GM12873 (cell line): ENCODE measurements at regions not wholly inside any gene's neighbourhood (a gene's known extent, or its start where the extent isn't known, plus 50 kb on each side); places are given as distances from the start of the nearest gene placed in this dataset.

Experiments used
- TF ChIP-seq, protein P1 (sequence below): IDR thresholded peaks from 2 replicates; pipeline ENCODE4 v1.5.1; 2012; ENCODE audit warnings: low read depth, mild to moderate bottlenecking, moderate library complexity, low read length, control low read depth; ENCODE audit not compliant: insufficient read depth; ENCODE audit errors: missing control alignments

DNA sequence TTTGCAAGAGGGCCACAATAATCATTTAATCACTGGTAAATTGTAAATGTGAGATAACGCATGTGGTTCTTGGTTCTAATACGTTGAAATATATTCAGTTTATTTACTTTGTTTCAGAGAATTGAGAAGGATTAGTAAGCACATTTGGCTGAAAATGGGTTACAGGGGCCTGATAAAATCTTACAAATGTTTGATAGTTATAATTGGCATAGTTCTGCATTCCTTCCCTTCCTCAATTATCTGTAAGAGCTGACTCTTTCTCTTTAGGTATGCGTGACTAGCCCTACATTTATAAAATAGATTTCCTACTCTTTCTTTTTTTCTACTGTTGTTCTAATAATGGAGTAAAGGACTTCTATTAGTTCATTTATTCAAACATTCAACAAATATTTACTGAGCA lies 685.2 kb downstream of the NUP35 start:
- TF ChIP-seq, protein P1, sequence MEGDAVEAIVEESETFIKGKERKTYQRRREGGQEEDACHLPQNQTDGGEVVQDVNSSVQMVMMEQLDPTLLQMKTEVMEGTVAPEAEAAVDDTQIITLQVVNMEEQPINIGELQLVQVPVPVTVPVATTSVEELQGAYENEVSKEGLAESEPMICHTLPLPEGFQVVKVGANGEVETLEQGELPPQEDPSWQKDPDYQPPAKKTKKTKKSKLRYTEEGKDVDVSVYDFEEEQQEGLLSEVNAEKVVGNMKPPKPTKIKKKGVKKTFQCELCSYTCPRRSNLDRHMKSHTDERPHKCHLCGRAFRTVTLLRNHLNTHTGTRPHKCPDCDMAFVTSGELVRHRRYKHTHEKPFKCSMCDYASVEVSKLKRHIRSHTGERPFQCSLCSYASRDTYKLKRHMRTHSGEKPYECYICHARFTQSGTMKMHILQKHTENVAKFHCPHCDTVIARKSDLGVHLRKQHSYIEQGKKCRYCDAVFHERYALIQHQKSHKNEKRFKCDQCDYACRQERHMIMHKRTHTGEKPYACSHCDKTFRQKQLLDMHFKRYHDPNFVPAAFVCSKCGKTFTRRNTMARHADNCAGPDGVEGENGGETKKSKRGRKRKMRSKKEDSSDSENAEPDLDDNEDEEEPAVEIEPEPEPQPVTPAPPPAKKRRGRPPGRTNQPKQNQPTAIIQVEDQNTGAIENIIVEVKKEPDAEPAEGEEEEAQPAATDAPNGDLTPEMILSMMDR: no peak

DNA sequence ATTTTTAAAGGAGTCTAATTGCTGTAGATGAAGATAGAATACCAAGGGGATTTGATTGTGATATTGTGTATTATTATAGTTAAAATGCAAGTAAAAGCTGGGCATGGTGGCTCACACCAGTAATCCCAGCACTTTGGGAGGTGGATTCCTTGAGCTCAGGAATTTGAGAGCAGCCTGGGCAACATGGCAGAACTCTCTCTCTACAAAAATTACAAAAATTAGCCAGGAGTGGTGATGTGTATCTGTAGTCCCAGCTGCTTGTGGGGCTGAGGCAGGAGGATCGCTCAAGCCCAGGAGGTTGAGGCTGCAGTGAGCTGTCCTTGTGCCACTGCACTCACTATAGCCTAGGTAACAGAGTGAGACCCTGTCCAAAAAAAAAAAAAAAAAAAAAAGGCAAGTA lies 687.0 kb downstream of the NUP35 start:
- TF ChIP-seq, protein P1: no peak

DNA sequence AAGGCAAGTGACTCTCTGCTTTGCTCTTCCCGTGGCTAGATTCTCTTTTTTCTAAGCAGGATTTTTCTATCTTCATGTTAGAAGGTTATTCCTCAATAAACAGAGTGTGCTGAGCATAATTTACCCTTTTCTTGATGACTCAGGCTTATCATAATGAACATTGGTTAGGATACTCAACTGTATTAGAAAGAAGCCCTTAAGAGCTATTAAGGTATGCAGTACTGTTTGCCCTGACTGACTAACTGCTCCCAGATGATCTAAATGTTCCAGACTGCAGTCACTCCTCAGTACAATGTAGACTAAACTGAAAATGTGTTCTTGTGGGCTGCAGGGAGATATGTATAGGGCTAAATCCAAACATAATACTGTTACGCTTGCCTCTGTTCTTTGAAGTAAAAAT lies 687.8 kb downstream of the NUP35 start:
- TF ChIP-seq, protein P1: no peak

DNA sequence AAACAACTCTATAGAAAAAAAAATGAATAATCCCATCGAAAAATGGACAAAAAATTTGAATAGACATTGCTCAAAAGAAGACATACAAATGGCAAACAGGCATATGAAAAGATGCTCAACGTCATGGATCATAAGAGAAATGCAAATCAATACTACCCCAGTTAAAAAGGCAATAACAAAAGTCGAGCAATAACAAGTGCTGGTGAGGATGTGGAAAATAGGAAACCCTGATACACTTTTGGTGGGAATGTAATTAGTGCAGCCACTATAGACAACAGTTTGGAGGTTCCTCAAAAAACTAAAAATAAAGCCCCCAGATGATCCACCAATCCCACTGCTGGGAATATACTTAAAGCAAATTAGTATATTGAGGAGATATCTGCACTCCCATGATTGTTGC lies 701.5 kb downstream of the NUP35 start:
- TF ChIP-seq, protein P1: no peak

DNA sequence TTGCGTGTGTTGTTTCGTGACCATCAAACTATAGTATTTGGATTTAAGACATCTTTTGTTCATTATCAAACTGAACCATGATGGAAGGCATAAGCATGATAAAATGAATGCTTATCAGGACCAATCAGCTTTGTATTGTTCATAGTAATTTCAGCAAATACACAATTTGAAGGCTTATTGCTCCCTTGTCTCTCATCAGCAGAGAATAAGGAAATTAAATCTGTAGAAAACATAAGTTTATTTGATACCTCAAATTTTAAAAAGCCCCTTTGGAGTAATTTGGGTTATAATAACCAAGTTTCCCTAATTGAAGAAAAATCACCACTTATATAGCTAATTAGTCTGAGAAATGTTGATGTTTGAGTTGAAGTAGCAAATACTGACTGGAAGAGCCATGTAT lies 705.7 kb downstream of the NUP35 start:
- TF ChIP-seq, protein P1: no peak

DNA sequence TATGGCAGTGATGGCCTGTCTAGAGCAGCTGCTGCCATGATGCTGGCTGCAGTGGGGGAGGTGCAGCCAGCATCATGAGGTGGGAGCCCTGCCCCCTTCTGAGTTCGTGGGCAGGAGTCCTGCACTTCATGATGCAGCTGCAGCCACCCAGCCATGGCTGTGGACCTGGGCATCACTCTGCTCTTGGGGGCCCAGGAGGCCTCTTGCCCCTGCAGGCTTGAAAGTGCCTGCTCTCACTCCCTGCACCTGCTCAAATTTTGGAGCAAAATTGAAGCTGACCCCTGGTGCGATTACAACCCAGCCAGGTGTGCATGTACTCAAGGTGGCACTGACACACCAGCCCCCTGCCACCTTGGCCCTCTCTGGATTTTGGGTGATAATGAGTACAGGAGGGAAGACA lies 712.9 kb downstream of the NUP35 start:
- TF ChIP-seq, protein P1: no peak

DNA sequence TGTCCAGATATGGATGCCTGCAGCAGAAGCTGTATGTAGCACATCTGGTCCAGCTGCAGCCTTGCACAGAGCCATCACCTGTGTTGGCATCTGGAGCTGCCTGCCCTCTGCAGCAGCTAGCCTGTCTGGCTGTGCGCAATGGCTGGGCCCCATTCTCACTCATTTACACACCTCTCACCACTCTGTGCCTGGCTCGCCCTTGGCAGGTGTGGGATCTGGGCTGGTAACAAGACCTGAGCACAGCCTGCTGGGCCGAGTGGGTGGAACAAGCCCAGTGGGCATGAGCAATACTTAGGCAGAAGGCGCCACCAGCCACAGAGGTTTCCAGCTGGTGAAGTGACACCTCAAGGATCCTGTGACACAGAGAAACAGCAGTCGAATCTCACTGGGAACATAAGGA lies 714.1 kb downstream of the NUP35 start:
- TF ChIP-seq, protein P1: no peak

DNA sequence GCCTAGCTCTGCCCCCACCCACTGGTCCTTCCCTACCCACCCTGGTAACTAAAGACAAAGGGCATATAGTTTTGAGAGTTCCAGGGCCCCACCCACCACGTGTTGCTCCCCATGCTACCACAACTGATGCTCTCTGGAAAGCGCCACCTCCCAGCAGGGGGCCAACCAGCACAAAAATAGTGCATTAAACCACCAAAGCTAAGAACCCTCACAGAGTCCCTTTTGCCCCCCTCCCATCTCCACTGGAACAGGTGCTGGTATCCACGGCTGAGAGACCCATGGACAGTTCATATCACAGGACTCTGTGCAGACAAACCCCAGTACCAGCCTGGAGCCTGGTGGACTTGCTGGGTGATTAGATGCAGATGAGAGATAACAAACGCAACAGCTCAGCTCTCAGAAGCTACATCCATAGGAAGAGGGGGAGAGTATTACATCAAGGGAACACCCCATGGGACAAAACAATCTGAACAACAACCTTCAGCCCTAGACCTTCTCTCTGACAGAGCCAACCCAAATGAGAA lies 715.9 kb downstream of the NUP35 start:
- TF ChIP-seq, protein P1: no peak
